Gastrocnemius medialis (tissue), 4 donors: ENCODE measurements at regions not wholly inside any gene's neighbourhood (a gene's known extent, or its start where the extent isn't known, plus 50 kb on each side); places are given as distances from the start of the nearest gene placed in this dataset.

Experiments used
- ATAC-seq, 2 donors: fragments of 150-250 bp; one replicate each; pipeline ENCODE4 v1.9.1; 2016
- DNase-seq, 2 donors: peaks; one replicate each; pipeline ENCODE4 v3.0.0-alpha.2; 2019
- H3K27ac ChIP-seq, 4 donors: fragments of 200-600 bp; sonication (generic); 1 replicate in 1 of 4; 2 replicates in 3 of 4; pipeline ENCODE4 v1.5.1; 2016 to 2018; ENCODE audit warnings: mild to moderate bottlenecking in 2 of 4, moderate library complexity in 1 of 4
- H3K27me3 ChIP-seq, 3 donors: fragments of 200-600 bp; sonication (generic) in 2 of 3; 1 replicate in 1 of 3; 2 replicates in 2 of 3; pipeline versions ENCODE4 v1.5.1 to v1.6.0; 2016 to 2019; ENCODE audit warnings: mild to moderate bottlenecking in 1 of 3, moderate library complexity in 1 of 3
- H3K36me3 ChIP-seq, 2 donors: fragments of 200-600 bp; sonication (generic) in 1 of 2; one replicate each; pipeline ENCODE4 v1.5.1; 2017 to 2018
- H3K4me1 ChIP-seq, 2 donors: fragments of 200-600 bp; sonication (generic) in 1 of 2; one replicate each; pipeline ENCODE4 v1.5.1; 2016 to 2017; ENCODE audit warnings: mild to moderate bottlenecking in 2 of 2
- H3K4me3 ChIP-seq, 4 donors: fragments of 200-600 bp; sonication (generic) in 3 of 4; 1 replicate in 1 of 4; 2 replicates in 3 of 4; pipeline ENCODE4 v1.5.1; 2016 to 2019; ENCODE audit warnings: mild to moderate bottlenecking in 2 of 4
- H3K9me3 ChIP-seq, 3 donors: fragments of 200-600 bp; sonication (generic) in 2 of 3; 1 replicate in 1 of 3; 2 replicates in 2 of 3; pipeline ENCODE4 v1.5.1; 2016 to 2019
- CTCF ChIP-seq, 5 experiments: fragments of 450-650 bp in 3 of 5; fragments of 200-600 bp in 2 of 5; sonication (generic) in 2 of 5; IDR thresholded peaks in 4 of 5; conservative IDR thresholded peaks in 1 of 5; 1 replicate in 4 of 5; 2 replicates in 1 of 5; pipeline ENCODE4 v1.5.1; 2016 to 2019; ENCODE audit warnings: antibody characterized with exemption in 5 of 5, mild to moderate bottlenecking in 3 of 5, moderate library complexity in 3 of 5
- POLR2A ChIP-seq, 2 donors: fragments of 450-650 bp; IDR thresholded peaks; one replicate each; pipeline ENCODE4 v1.6.1; 2017; ENCODE audit warnings: antibody characterized with exemption in 2 of 2, mild to moderate bottlenecking in 2 of 2, moderate library complexity in 2 of 2
- in situ Hi-C, 4 donors: fragments of 200-750 bp; cut with MboI; loops; one replicate each; pipeline versions ENCODE4 v1.15.0 to v1.8.0; 2017; ENCODE audit warnings: low sequenced_read_pairs in 4 of 4
- intact Hi-C: fragments of 100-400 bp; cut with DNase I; formaldehyde crosslinking; loops from one replicate; pipeline ENCODE4 v1.15.1; 2023; ENCODE audit warnings: low total_unique reads

- Histone ChIP-seq H3K36me3 (no peaks in the 10 kb centered on the region), H3K27me3 (no peaks in the 10 kb centered on the region), H3K4me1 (no peaks in the 10 kb centered on the region), H3K27ac (no peak overlapping the region), H3K9me3 (no peaks in the 10 kb centered on the region), H3K4me3 (no peak overlapping the region)
- ATAC-seq (no peak), DNase-seq (no peak)
- TF ChIP-seq CTCF (IDR thresholded peaks at IDR 0.05 in 4 of 5, conservative IDR thresholded peaks at IDR 0.05 in 1 of 5) (no peak), POLR2A (IDR thresholded peaks at IDR 0.05) (no peak)
- intact Hi-C loops (no loop called here), in situ Hi-C loops (no loop called here)
Measured at GRCh38 chr5:99724732-99725290, 796.0 kb upstream of the CHD1 start.

- Histone ChIP-seq H3K36me3 (no peaks in the 10 kb centered on the region), H3K4me1 (no peaks in the 10 kb centered on the region), H3K27me3 (no peaks in the 10 kb centered on the region), H3K27ac (no peak overlapping the region), H3K9me3 (no peaks in the 10 kb centered on the region), H3K4me3 (no peak overlapping the region)
- DNase-seq, result no peak
- TF ChIP-seq POLR2A (IDR thresholded peaks at IDR 0.05) (no peak), CTCF (IDR thresholded peaks at IDR 0.05 in 4 of 5, conservative IDR thresholded peaks at IDR 0.05 in 1 of 5) (no peak)
- intact Hi-C loops, result no loop called here
- in situ Hi-C loops, result no loop called here
- ATAC-seq, result no peak
Measured at GRCh38 chr5:99721506-99721905, 792.7 kb upstream of the CHD1 start.

- Histone ChIP-seq H3K27ac (no peak overlapping the region), H3K27me3 (no peaks in the 10 kb centered on the region), H3K4me3 (no peak overlapping the region), H3K4me1 (no peaks in the 10 kb centered on the region), H3K36me3 (no peaks in the 10 kb centered on the region), H3K9me3 (no peaks in the 10 kb centered on the region)
- in situ Hi-C loops (no loop called here), intact Hi-C loops (no loop called here)
- DNase-seq (no peak), ATAC-seq (no peak)
- no peak for TF ChIP-seq CTCF (IDR thresholded peaks at IDR 0.05 in 4 of 5, conservative IDR thresholded peaks at IDR 0.05 in 1 of 5)
- TF ChIP-seq POLR2A (IDR thresholded peaks at IDR 0.05), result no peak
Measured at GRCh38 chr5:99715921-99716320, 787.1 kb upstream of the CHD1 start.

- ATAC-seq (no peak), DNase-seq (no peak)
- no peaks in the 10 kb centered on the region for H3K27me3 ChIP-seq
- H3K27ac ChIP-seq, result no peak overlapping the region
- H3K36me3 ChIP-seq, result no peaks in the 10 kb centered on the region
- no peak overlapping the region for H3K4me3 ChIP-seq
- no peaks in the 10 kb centered on the region for H3K4me1 ChIP-seq
- H3K9me3 ChIP-seq, result no peaks in the 10 kb centered on the region
- intact Hi-C loops, result no loop called here
- no peak for TF ChIP-seq CTCF (IDR thresholded peaks at IDR 0.05 in 4 of 5, conservative IDR thresholded peaks at IDR 0.05 in 1 of 5)
- TF ChIP-seq POLR2A (IDR thresholded peaks at IDR 0.05), result no peak
- in situ Hi-C loops, result no loop called here
Measured at GRCh38 chr5:99706160-99706559, 777.4 kb upstream of the CHD1 start.

GRCh38 chr5:99702565-99702964 lies 773.8 kb upstream of the CHD1 start:
- no peak for TF ChIP-seq POLR2A (IDR thresholded peaks at IDR 0.05)
- Histone ChIP-seq H3K27ac (no peak overlapping the region), H3K36me3 (no peaks in the 10 kb centered on the region), H3K27me3 (no peaks in the 10 kb centered on the region), H3K4me3 (no peak overlapping the region), H3K4me1 (no peaks in the 10 kb centered on the region), H3K9me3 (no peaks in the 10 kb centered on the region)
- intact Hi-C loops (no loop called here), in situ Hi-C loops (no loop called here)
- no peak for DNase-seq
- no peak for ATAC-seq
